Activated CD8-positive, alpha-beta memory T cell treated with anti-CD3 and anti-CD28 coated beads for 24 hours (primary cell): ENCODE measurements at regions not wholly inside any gene's neighbourhood (a gene's known extent, or its start where the extent isn't known, plus 50 kb on each side); places are given as distances from the start of the nearest gene placed in this dataset.
"Not testable (repeated sequence)": the region's sequence is repeated elsewhere in the genome, so short reads cannot be mapped to it uniquely, and the experiment has no call there.

Source experiments
- DNase-seq: peaks from one replicate; pipeline ENCODE4 v3.0.0-alpha.2; 2020

DNA sequence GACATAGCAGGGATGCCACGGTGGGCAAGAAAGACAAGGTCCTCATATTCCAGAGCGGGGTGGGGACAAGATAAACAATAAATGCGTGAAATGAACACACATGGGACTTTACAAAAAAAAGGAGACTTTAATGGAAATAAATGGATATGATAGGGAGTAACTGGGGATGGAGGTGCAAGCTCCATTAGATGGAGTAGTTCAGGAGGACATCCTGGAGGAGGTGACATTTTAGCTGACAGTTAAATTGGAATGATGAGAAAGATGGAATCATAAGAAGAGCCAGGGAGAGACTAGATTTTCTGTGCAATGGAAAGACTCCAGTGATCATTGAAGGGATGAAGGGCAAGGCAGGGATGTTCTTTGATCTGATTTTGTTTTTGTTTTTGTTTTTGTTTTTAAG lies 83.6 kb upstream of the MYL10 start:
- DNase-seq, result no peak

DNA sequence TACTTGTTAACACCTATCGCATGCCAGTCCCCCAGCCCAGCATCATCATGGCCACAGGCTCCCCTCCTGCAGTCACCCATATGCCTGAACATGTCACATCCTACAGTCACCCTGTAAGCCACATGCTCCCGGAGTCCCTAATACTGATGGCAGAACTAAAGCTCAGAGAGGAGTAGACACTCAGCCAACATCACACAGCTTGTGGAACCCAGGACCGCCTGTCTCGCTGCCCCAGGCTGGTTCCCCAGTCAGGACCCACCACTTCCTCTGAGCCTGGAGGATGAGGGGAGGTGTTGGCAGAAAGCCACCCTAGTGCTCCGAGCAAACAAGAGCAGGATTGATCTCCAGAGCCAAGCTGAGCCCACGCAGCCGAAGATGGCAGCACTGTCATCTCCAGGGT lies 85.0 kb upstream of the MYL10 start:
- no peak for DNase-seq

DNA sequence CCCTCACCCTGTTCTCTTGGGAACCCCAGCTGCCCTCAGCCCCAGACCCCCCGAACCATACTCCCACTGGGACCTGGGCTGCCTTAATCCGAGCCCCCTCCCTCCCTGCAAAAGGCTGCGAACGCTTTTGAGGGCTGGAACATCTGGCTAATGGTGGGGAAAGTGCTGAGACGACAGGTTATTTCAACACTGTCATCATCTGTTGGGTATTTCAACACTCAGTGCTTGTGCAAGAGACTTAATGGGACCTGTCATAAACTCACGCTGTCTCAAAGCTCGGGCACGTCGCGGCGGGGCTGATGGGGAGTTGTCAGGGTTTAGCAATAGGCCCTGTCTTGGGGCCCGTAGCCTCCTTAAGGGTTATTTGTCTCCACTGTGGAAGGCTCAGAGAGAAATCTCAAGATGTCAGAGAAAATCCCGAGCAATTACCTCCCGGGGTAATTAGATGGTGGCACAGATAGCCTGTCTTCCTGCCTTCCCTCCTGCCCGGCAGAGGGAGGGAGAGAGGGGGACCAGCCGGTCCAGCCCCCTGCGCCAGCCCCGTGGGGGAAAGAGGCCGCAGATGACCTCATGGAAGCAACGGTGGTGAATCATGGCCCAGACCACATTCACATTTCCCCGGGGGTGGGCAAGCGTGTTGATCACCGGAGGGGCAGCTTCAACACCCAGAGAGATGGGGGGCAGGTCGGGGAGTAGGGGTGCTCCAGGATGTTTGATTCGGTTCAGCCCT lies 88.7 kb upstream of the MYL10 start:
- DNase-seq, result no peak

DNA sequence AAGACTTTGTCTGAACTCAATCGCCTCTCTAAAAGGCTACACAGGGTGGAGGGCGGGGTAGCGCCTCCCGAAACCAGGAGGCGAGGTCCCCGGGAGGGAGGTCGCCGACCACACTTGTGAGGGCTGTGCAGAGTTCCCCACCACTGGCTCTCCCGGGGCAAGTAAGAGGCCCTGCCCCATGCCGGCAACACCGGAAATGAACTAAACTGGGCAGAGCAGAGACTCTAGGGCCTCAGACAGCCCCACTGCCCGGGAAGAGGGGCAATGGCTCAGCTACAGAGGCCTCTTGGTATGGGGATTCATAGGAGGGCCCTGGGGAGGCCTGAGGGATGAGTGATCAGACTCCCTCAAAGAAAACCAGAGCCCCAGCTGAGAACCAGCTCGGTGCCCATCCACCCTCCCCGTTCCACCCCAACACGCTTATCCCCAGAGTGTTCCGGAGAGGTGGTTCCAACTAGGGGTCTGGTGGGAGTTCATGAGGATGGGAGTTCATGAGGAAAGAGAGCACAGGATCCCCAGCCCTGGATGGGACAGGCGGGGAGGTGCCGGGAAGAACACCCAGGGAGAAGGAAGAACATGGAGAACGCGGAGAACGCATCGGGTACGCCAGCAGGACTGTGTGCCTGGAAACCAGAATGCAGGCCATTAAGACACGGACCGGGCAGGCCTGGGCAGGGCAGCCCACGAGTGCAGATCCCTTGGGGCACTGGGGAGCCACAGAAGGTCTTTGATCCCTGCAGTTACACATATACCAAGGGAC lies 89.4 kb upstream of the MYL10 start:
- DNase-seq, result no peak

DNA sequence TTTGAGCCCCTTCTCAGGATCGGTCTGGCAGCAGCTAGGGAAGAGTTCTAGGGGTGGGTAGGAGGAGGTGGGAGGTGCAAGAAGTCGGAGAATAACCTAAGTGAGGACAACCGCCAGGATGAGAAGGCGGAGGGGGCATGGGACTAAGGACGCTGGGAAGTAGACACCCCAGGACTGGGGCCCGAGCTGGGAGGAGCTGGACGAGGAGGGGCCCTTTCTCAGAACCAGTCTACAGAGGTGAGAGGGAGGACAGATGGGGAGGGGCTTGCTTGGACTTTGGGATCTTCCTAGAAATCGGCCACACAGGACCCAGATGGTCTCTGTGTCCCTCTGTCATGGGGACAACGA lies 90.0 kb upstream of the MYL10 start:
- no peak for DNase-seq

DNA sequence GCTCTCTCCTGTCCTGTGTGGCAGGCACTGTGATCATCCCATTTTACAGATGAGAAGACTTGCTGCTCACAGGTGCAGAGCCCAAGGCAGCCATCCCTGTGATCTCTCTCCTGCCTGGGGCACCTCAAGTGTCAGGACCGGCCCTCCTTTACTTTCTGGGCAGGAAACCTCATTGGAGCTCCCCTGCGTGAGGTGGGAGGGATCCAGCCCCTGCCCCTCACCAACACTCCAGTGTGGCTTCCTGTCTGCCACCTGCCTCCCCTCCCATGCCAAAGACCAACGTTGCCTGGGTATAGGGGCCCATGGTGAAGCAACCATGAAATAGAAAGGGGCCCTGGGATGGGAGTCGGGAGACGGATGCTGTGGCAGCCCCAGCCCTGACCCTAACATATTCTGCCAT lies 91.2 kb upstream of the MYL10 start:
- no peak for DNase-seq

DNA sequence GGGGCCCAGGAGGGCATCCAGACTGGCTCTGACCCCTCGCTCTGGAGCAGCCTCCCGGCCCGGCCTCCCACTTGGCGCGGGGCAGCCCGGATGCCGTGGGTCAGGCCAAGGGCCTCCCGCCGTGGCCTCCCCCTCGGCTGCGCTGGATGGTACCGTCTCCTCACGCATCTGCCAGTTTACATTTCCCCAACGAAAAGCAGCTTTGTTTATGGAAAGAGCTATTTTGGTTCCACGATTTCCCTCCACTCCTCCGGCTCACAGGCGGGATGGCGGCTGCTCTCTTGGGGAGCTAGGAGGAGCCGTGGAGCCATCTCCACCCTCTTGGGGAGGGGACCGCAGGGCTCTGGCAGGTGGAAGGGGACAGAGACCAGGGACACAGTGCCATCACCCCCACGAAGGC lies 93.2 kb upstream of the MYL10 start:
- no peak for DNase-seq

DNA sequence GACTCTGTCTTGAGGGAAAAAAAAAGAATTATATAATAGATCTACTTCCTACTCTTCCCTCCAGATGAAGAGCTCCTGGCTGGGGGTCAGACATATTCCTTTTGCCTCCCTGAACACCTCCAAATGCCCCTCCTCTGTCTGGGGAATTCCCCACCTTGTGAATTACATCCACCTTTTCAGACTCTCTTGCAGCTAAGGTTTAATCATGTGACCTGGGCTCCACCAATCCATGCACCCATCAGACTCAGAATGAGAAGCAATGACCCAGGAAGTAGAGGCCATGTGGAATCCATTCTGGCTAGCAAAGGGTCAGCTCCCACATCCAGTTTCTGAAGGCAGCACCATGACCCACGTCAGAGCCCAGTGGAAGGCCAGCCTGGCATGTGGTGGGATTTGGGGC lies 93.6 kb upstream of the CUX1 start:
- DNase-seq, result no peak

DNA sequence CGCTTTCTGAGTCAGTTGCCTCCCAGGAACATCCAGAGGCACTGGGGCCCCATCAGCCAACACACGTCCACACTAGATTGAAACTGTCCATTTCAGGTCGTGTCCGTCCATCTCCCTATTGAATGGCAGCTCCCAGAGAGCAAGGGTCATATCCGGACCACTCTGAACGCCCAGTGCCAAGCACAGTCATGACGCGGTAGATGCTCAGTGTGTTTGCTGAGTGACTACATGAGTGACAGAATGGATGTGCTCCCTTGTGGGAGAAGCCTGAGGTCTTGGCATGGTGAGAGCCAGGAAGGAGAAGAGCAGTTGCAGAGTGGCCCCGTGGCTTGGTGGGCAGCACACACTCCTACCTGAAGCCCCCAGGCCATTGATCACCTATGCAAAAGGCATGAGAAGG lies 92.5 kb upstream of the CUX1 start:
- DNase-seq, result no peak

DNA sequence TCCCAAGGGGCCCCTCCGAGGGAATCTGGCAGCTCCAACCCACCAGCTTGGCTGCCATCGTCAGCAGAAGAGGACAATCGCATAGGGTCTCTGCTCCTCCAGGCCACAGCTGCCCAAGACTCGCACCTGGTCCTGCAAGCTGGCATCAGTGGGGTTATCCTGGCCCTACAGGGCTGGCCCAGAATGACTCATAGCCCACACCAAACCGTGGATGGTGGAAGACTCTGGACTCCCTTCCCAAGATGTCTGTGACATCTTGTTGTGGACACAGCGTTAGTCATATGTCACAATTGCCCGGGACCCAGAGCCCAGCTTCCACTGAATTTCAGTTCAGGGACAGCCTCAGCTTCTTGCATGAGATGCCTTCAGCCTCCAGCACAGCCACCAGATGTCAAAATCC lies 91.5 kb upstream of the CUX1 start:
- DNase-seq, result no peak

DNA sequence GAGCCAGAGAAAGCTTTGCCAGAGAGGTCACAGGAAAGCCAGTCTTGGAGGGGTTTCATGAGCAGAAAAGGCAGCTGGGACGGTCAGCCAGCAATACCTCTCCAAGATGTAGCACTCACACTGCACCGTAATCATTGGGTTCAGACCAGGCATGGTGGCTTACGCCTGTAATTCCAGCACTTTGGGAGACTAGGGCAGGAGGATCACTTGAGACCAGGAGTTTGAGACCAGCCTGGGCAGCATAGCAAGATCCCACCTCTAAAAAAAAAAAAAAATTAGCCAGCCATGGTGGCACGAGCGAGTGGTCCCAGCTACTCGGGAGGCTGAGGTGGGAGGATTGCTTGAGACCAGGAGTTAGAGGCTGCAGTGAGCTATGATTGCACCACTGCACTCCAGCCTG lies 90.2 kb upstream of the CUX1 start:
- DNase-seq, result no peak

DNA sequence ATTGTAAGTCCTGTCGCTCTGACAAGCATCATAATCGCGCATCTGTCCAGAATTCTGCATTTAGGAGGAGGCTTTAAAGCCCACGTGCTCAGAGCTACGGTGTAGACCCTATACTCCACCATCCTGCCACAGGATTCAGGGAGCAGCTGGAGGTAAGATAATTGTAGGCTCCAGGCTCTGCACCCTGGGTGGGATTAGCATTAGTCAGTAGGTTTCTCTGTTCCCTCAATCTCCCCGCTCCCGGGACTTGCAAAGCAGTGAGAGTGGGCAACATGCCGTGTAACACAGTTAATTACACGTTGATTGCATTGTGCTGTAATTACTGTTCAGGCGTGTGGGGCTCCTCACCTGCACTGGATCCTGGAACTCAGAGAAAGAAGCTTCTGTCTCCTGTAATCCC lies 89.3 kb upstream of the CUX1 start:
- no peak for DNase-seq

DNA sequence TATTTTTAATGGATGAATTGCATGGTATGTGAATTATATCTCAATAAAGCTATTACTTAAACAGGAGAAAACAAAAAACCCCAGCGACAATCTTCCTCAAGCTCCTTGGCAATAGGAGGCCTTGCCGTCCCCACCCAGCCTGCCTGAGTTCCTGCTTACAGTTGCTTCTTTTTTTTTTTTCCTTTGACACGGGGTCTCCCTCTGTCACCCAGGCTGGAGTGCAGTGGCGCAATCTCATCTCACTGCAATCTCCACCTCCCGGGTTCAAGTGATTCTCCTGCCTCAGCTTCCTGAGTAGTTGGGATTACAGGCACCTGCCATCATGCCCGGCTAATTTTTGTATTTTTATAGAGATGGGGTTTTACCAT lies 88.6 kb upstream of the CUX1 start:
- not testable (repeated sequence) for DNase-seq

DNA sequence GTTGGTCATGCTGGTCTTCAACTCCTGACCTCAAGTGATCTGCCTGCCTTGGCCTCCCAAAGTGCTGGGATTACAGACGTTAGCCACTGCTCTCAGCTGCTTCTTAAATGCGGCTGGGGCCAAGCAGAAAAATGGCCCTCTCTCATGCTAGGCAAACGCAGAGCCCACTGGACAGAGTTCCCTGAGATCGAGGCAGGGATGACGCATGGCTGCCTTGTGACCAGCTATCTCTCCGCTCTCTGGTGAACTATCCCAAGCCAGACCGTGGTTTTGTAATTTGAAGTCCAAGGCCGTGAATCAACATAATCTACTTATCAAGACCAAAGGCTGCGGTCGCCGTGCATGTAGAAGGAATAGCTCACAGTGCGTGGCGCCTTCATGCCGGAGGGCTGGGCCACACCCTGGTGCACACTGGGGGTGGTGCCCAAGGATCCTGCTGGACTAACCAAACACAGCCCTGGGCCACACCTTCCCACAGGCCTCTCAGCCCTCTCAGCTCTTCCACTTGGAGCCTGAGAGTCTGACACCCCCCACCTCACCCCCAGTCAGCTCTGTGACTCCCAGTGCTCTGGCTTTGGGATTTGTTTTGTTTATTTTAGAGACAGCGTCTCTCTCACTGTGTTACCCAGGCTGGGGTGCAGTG lies 88.1 kb upstream of the CUX1 start:
- no peak for DNase-seq

DNA sequence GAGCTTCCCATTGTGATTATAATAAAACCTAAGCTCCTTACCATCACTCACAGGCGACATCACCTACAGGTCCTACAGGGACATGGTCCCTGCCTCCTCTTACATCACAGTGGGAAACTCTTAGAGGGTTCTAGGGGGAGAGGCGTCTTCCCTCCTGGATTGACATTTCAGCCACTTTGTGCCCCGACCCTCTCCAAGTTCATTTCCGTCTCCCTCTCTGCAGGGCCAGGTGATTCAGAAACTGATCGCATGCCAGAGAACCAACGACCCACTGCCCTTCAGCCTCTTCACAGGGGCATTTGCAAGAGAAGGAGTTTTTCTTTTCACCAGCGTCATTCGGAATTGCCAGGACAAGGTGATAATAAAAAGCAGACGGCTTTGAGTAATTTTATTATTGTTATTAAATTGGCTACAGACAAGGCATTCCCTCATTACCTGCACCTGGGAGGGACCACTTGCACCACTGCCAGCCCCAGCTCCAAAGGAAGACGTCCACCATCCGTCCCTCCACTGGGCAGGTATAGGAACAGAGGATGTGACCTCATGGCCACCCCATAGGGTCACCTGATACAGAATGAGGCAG lies 85.8 kb upstream of the CUX1 start:
- no peak for DNase-seq

DNA sequence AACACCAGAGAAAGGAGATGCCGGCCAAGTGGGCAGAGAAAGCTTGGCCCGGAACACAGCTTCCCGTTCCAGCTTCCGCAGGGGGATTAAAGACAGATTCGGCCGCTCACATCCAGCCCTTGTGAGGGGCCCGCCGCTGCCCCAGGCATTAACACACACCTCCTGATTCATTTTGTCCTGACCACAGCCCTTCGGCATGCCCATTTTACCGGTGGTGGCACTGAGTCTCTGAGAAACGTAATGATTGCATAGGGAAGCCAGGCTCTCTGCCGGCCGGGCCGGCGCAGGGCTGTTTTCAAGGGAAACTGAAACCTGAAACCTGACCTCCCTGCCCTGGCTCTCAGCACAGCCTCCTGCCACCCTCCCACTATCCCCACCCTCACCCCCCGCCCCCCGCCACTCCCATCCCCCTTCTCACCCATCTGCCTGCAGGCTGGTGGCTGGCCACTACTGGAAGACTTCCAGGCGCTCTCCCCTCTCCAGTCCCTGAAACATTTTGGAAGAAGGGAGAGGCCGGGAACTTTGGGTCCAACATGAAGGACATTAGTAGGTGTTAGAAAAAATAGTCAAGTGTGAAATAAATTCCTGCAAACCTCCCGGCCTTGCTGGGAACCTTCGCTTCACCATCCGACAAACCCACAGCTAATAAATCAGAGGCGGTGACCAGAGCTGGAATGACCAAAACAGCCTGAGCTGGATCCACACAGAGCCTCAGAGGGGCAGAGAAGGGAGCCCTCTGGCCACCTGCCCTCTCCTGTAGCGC lies 83.5 kb upstream of the CUX1 start:
- DNase-seq, result no peak

DNA sequence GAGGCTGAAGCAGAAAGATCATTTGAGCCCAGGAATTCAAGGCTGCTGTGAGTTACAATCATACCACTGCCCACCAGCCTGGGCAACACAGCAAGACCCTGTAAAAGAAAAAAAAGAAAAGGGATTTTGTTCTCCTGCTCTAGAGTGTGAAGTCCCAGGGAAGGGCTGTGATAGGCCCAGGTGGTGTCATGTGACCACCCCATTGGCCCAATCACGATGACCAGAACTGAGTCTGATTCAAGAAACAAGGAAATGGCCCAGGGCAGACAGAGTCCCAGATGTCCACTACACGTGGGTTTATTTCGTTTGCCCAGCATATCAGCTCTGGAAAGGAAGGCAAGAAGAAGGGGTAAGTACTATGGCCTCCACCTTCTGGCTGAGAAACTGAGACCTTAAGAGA lies 81.3 kb upstream of the CUX1 start:
- no peak for DNase-seq

DNA sequence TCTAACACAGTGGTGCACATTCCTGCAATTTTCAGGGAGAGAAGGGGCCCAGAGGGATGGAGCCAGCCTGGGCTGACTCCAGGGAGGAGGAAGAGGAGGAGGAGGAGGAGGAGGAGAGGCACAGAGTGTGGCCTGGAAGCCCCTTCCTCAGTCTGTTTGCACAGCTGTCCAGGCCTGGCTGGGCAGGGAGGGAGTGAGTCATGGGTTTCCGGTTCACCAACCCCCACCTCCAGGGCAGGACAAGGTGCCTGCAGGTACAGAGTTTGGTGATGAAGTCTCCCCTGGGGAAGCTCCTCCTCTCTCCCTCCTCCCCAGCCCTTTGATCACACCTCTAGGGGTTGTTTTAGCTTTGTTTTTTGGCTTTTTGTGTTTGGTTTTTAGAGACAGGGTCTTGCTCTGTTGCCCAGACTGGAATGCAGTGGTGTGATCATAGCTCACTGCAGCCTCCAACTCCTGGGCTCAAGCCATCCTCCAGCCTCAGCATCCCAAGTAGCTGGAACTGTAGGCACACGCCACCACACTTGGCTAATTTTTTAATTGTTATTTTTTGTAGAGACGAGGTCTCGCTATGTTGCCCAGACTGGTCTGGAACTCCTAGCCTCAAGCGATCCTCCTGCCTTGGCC lies 77.5 kb upstream of the CUX1 start:
- no peak for DNase-seq

DNA sequence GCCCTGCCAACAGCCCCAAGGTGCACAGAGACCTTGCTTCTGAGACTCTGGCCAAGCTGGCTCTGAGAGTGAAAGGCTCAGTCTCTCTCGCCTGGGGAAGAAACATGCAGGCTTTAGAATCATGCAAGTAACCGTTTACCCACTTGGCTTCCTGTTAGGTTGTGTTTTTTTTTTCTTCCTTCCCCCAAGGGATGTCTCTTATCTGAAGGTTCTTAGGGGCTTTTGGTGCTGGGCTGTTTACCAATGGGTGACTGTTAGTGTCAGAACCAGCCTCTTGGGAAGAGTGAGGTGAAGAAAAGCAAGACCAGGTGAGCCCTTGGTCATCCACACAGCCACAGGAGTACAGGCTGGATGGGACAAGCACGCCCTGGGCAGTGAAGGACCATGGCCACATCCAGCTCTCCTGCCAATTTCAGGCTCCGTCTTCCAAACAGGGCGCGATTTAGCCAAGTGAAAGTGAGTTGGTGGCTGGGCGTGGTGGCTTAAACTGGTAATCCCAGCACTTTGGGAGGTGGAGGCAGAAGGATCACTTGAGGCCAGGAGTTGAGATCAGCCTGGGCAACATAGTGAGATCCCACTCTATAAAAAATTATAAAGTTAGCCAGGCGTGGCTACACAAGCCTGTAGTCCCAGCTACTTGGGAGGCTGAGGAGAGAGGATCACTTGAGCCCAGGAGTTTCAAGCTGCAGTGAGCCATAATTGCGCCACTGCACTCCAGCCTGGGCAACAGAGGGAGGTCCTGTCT lies 76.3 kb upstream of the CUX1 start:
- no peak for DNase-seq

DNA sequence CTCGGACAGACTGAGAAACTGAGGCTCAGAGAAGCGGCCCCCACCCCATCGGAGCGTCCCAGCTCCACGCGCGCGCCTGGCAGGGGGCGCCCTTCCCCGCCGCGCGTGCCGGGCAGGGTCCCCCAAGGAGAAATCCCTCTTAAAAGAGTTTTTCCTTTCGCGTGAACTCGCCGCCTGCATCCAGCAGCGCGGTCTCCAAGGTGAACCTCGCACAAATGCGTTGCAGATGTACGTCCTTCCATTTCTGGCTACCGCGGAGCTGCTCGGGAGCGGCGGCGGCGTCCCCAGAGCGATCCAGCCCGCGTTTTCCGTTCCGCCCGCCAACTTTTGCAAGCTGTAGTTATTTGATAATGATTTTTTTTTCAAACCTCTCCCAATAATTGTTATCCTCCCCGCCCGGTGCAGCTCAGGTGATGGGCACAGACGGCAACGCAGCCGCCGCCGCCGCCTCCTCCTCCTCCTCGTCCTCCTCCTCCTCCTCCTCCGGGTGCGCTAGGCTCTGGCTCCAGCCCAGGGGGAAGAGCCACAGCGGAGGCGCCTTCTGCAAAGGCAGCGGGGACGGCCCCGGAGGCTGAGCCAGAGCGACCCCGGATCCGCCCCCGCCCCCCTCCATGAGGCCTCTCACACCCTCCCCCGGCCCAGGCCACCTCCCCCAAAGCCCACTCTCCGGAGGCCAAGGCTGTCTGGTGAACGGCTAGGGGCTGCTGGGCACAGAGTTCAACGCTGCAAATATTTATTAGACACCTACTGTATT lies 74.0 kb upstream of the CUX1 start:
- peak; percentile 83 for DNase-seq

DNA sequence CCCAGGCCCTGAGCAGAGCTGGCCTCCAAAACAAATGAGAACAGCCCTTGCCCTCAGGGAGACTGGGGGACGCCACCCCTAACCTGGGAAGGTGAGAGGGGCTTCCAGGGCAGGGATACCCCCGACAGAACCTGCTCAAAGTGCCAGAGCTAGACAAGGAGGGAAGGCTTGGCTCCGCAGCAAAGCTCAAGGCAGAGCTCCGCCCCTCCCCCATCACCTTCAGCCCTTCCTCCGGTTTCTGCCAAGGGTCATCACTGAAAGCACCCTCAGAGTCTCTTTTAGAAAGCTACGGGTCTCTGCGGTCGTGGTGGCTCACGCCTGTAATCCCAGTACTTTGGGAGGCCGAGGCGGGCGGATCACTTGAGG lies 73.4 kb upstream of the CUX1 start:
- no peak for DNase-seq
